ENCODE measurements at regions not wholly inside any gene's neighbourhood (a gene's known extent, or its start where the extent isn't known, plus 50 kb on each side); places are given as distances from the start of the nearest gene placed in this dataset.

DNA sequence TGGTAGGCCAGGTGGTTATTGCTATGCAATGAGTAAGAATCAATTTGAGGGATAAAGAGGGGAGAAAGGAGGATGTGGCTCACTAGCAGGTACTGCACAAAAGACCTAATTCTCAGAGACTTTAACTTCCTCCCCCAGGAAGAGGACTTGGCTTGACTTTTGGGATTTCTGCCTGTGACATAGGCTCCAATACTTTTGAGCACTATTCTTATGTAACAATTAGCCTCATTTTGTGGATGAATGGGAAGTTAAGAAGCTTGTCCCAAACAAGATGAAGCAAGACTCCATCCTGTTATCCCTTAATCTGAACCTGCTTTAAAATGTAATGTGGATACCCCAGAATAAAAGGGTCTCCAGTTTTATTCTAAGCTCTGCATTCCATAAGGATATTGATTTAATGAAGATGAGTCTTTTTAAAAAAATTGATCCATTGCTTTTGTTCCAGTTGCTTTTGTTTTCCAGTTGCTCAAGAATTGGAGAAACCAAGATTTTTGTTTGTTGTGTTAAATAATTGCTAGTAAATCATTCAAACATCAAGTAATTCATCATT, 218.5 kb downstream of the SNX13 start:
- in situ Hi-C loops (cut with MboI; ENCODE audit: low sequenced_read_pairs, unreplicated experiment): no loop called here
- DNase-seq (ENCODE audit: low spot score): no peak
- TF ChIP-seq, protein P1, sequence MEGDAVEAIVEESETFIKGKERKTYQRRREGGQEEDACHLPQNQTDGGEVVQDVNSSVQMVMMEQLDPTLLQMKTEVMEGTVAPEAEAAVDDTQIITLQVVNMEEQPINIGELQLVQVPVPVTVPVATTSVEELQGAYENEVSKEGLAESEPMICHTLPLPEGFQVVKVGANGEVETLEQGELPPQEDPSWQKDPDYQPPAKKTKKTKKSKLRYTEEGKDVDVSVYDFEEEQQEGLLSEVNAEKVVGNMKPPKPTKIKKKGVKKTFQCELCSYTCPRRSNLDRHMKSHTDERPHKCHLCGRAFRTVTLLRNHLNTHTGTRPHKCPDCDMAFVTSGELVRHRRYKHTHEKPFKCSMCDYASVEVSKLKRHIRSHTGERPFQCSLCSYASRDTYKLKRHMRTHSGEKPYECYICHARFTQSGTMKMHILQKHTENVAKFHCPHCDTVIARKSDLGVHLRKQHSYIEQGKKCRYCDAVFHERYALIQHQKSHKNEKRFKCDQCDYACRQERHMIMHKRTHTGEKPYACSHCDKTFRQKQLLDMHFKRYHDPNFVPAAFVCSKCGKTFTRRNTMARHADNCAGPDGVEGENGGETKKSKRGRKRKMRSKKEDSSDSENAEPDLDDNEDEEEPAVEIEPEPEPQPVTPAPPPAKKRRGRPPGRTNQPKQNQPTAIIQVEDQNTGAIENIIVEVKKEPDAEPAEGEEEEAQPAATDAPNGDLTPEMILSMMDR (IDR thresholded peaks at IDR 0.05; ENCODE audit: borderline replicate concordance, control extremely low read depth, extremely low read depth, insufficient read depth, missing control alignments): no peak

DNA sequence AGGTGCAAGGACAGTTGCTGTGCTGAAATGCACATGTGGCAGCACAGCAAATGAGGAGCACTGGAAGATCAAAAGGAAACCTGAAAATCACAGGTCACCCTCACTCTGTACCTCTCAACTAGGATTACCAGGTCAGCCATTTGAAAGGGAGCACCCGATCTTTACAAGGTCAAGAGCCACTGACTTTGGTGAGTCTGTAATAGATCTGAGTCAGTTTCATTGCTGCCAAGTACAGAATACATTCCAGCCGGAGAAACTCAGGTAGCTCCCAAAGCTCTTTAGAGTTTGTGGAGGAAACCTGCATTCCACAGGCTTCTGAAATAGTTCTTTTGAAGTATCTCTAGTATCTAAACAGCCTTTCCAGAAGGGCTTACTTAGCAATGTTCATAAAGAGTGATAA, 217.5 kb downstream of the SNX13 start:
- in situ Hi-C loops (cut with MboI; ENCODE audit: low sequenced_read_pairs, unreplicated experiment): no loop called here
- TF ChIP-seq, protein P1 (IDR thresholded peaks at IDR 0.05; ENCODE audit: borderline replicate concordance, control extremely low read depth, extremely low read depth, insufficient read depth, missing control alignments): no peak
- DNase-seq (ENCODE audit: low spot score): no peak

DNA sequence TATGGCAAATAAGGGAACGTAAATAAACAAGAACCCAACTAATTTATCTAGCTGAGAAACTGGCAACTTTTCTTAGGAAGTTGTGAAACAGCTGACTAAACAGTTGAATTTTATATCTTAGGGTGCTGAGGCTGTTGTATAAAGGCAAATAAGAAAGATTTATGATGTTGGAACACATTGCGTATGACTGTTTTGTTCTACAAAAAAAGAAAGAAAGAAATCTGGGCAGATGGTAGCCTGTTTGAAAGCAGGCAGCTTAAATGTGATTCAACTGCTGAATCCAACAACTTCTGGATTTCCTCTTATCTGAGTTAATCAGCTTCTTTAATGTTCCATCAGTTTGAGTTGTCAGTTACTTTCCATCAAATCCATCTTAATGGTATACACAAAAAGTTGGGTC, 214.5 kb downstream of the SNX13 start:
- TF ChIP-seq, protein P1 (IDR thresholded peaks at IDR 0.05; ENCODE audit: borderline replicate concordance, control extremely low read depth, extremely low read depth, insufficient read depth, missing control alignments): no peak
- in situ Hi-C loops (cut with MboI; ENCODE audit: low sequenced_read_pairs, unreplicated experiment): no loop called here
- DNase-seq (ENCODE audit: low spot score): no peak

DNA sequence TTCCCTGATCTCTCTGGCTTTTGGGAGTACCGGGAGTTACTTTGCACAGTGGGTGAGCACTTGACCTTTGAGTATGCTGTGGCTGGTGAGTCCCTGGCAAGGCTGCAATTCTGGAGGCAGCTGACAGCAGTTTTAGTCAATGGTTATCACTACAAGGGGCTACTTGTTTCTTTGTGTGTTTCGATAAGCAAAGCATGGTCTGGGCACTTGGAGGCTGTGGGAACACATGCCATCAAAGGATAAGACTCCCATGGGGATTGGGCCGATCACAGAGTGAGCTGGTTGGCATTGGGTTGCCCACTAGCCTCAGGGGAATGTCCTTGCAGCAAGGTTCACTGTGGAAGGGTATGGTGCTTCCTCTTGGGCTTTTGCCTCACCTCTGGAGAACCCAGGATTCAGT, 208.2 kb downstream of the SNX13 start:
- in situ Hi-C loops (cut with MboI; ENCODE audit: low sequenced_read_pairs, unreplicated experiment): no loop called here
- DNase-seq (ENCODE audit: low spot score): no peak
- TF ChIP-seq, protein P1 (IDR thresholded peaks at IDR 0.05; ENCODE audit: borderline replicate concordance, control extremely low read depth, extremely low read depth, insufficient read depth, missing control alignments): no peak

Data from GM13976 (cell line).